Liver (tissue), 2 donors: ENCODE measurements at regions not wholly inside any gene's neighbourhood (a gene's known extent, or its start where the extent isn't known, plus 50 kb on each side); places are given as distances from the start of the nearest gene placed in this dataset.

ENCODE experiments used
- YY1 ChIP-seq: IDR thresholded peaks from 2 replicates; pipeline ENCODE4 v1.6.1; 2016; ENCODE audit warnings: antibody characterized with exemption, mild to moderate bottlenecking
- TF ChIP-seq, protein P1 (sequence below): fragments of 150-350 bp; IDR thresholded peaks from 2 replicates; pipeline ENCODE4 v1.5.1; 2017; ENCODE audit warnings: improper control_type of control experiment, low read depth, low read length; ENCODE audit not compliant: missing input control
- TF ChIP-seq, protein P2 (sequence below): IDR thresholded peaks from 2 replicates; pipeline ENCODE4 v1.6.1; 2016; ENCODE audit warnings: antibody characterized with exemption
- donor health status: healthy.

DNA sequence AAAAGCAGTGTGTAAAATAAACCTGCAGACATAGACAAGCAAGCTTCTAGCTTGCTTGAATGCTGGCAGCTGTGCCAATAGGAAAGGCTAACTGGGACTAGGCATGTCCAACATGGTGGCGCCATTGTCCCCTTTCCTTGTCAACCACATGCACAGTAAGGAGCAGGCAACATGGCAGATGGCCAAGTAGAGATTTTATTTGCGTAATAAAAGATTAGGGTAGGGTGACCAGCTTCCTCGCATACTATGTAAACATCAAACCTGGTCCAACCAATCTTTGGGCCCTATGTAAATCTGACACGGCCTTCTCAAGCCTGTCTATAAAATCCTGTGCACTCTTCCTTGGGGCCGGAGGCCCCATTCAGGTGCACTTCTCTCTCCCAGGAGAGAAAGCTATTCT, 575.4 kb upstream of the GOLIM4 start:
- TF ChIP-seq YY1 = no peak
- TF ChIP-seq, protein P1, sequence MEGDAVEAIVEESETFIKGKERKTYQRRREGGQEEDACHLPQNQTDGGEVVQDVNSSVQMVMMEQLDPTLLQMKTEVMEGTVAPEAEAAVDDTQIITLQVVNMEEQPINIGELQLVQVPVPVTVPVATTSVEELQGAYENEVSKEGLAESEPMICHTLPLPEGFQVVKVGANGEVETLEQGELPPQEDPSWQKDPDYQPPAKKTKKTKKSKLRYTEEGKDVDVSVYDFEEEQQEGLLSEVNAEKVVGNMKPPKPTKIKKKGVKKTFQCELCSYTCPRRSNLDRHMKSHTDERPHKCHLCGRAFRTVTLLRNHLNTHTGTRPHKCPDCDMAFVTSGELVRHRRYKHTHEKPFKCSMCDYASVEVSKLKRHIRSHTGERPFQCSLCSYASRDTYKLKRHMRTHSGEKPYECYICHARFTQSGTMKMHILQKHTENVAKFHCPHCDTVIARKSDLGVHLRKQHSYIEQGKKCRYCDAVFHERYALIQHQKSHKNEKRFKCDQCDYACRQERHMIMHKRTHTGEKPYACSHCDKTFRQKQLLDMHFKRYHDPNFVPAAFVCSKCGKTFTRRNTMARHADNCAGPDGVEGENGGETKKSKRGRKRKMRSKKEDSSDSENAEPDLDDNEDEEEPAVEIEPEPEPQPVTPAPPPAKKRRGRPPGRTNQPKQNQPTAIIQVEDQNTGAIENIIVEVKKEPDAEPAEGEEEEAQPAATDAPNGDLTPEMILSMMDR = no peak
- TF ChIP-seq, protein P2, sequence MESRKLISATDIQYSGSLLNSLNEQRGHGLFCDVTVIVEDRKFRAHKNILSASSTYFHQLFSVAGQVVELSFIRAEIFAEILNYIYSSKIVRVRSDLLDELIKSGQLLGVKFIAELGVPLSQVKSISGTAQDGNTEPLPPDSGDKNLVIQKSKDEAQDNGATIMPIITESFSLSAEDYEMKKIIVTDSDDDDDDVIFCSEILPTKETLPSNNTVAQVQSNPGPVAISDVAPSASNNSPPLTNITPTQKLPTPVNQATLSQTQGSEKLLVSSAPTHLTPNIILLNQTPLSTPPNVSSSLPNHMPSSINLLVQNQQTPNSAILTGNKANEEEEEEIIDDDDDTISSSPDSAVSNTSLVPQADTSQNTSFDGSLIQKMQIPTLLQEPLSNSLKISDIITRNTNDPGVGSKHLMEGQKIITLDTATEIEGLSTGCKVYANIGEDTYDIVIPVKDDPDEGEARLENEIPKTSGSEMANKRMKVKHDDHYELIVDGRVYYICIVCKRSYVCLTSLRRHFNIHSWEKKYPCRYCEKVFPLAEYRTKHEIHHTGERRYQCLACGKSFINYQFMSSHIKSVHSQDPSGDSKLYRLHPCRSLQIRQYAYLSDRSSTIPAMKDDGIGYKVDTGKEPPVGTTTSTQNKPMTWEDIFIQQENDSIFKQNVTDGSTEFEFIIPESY = no peak
